Smooth muscle cell (in vitro differentiated cells): ENCODE measurements at regions not wholly inside any gene's neighbourhood (a gene's known extent, or its start where the extent isn't known, plus 50 kb on each side); places are given as distances from the start of the nearest gene placed in this dataset.

Source experiments
- DNase-seq: peaks from one replicate; lab custom pipeline; 2025; ENCODE audit not compliant: unreplicated experiment; lab: John Stamatoyannopoulos, UW
- H2AFZ ChIP-seq: fragments of 200-600 bp; sonication (generic); 2 replicates; pipeline ENCODE4 v1.6.0; 2016; ENCODE audit warnings: antibody characterized with exemption, low read depth, mild to moderate bottlenecking
- H3F3A ChIP-seq: fragments of 200-600 bp; sonication (generic); 2 replicates; pipeline ENCODE4 v1.6.0; 2017; ENCODE audit warnings: antibody characterized with exemption, low read depth
- H3K27ac ChIP-seq: fragments of 200-600 bp; sonication (generic); 2 replicates; pipeline ENCODE4 v1.5.1; 2016; ENCODE audit warnings: low read depth, mild to moderate bottlenecking
- H3K27me3 ChIP-seq: fragments of 200-600 bp; sonication (generic); 2 replicates; pipeline ENCODE4 v1.6.1; 2016; ENCODE audit warnings: low read depth, mild to moderate bottlenecking
- H3K36me3 ChIP-seq: fragments of 200-600 bp; sonication (generic); 2 replicates; pipeline ENCODE4 v1.5.1; 2016; ENCODE audit warnings: low read depth
- H3K4me1 ChIP-seq: fragments of 200-600 bp; sonication (generic); 2 replicates; pipeline ENCODE4 v1.5.1; 2016; ENCODE audit warnings: low read depth
- H3K4me2 ChIP-seq: fragments of 200-600 bp; sonication (generic); 2 replicates; pipeline ENCODE4 v1.6.0; 2016; ENCODE audit warnings: mild to moderate bottlenecking
- H3K4me3 ChIP-seq: fragments of 200-600 bp; sonication (generic); 2 replicates; pipeline ENCODE4 v1.5.1; 2016; ENCODE audit warnings: mild to moderate bottlenecking
- H3K79me2 ChIP-seq: fragments of 200-600 bp; sonication (generic); 2 replicates; pipeline ENCODE4 v1.6.0; 2016; ENCODE audit warnings: low read depth, mild to moderate bottlenecking
- H3K9ac ChIP-seq: fragments of 200-600 bp; sonication (generic); 2 replicates; pipeline ENCODE4 v1.6.0; 2016; ENCODE audit warnings: low read depth
- H3K9me3 ChIP-seq: fragments of 200-600 bp; sonication (generic); replicated peaks from 2 replicates; pipeline ENCODE4 v1.5.1; 2016; ENCODE audit warnings: low read depth
- H4K20me1 ChIP-seq: fragments of 200-600 bp; sonication (generic); 2 replicates; pipeline ENCODE4 v1.6.0; 2016; ENCODE audit warnings: low read depth
- WGBS: methylation state at CpG from one replicate; pipeline ENCODE4 v1.1.7; 2016; ENCODE audit warnings: low lambda C conversion rate; 5-methylcytosine and 5-hydroxymethylcytosine counted together
- TF ChIP-seq, protein P1 (sequence below): fragments of 200-600 bp; sonication (generic); IDR thresholded peaks from 2 replicates; pipeline ENCODE4 v1.5.1; 2017; ENCODE audit warnings: borderline replicate concordance, mild to moderate bottlenecking, antibody characterized with exemption; ENCODE audit not compliant: insufficient read depth, poor library complexity, severe bottlenecking

GRCh38 chr10:89115876-89116627 is 91.1 kb downstream of the CH25H start:
- Histone ChIP-seq H3K27ac (no peak overlapping the region), H3K9ac (no peak overlapping the region), H3K4me2 (no peak overlapping the region), H3K4me1 (no peaks in the 10 kb centered on the region), H3F3A (no peaks in the 10 kb centered on the region), H3K27me3 (no peaks in the 10 kb centered on the region), H2AFZ (no peak overlapping the region), H3K36me3 (no peaks in the 10 kb centered on the region), H3K4me3 (no peak overlapping the region), H3K79me2 (no peaks in the 10 kb centered on the region), H3K9me3 (no peaks in the 10 kb centered on the region), H4K20me1 (no peaks in the 10 kb centered on the region)
- DNase-seq = no peak
- TF ChIP-seq, protein P1, sequence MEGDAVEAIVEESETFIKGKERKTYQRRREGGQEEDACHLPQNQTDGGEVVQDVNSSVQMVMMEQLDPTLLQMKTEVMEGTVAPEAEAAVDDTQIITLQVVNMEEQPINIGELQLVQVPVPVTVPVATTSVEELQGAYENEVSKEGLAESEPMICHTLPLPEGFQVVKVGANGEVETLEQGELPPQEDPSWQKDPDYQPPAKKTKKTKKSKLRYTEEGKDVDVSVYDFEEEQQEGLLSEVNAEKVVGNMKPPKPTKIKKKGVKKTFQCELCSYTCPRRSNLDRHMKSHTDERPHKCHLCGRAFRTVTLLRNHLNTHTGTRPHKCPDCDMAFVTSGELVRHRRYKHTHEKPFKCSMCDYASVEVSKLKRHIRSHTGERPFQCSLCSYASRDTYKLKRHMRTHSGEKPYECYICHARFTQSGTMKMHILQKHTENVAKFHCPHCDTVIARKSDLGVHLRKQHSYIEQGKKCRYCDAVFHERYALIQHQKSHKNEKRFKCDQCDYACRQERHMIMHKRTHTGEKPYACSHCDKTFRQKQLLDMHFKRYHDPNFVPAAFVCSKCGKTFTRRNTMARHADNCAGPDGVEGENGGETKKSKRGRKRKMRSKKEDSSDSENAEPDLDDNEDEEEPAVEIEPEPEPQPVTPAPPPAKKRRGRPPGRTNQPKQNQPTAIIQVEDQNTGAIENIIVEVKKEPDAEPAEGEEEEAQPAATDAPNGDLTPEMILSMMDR = no peak
- WGBS = 89% methylated on average over 9 of the region's 9 CpGs

- Histone ChIP-seq H3K9ac (no peak overlapping the region), H3K79me2 (no peaks in the 10 kb centered on the region), H3K9me3 (no peaks in the 10 kb centered on the region), H3F3A (no peaks in the 10 kb centered on the region), H3K36me3 (no peaks in the 10 kb centered on the region), H3K27me3 (no peaks in the 10 kb centered on the region), H3K4me2 (no peak overlapping the region), H3K4me3 (no peak overlapping the region), H3K27ac (no peak overlapping the region), H3K4me1 (no peaks in the 10 kb centered on the region), H4K20me1 (no peaks in the 10 kb centered on the region), H2AFZ (no peak overlapping the region)
- TF ChIP-seq, protein P1 = no peak
- DNase-seq = no peak
- 86% methylated on average over 1 of the region's 1 CpG for WGBS
Measured at GRCh38 chr10:89114846-89115625, 92.1 kb downstream of the CH25H start.

GRCh38 chr10:89102735-89103134 is 104.4 kb downstream of the CH25H start:
- Histone ChIP-seq H3K4me3 (no peak overlapping the region), H2AFZ (no peak overlapping the region), H4K20me1 (no peaks in the 10 kb centered on the region), H3K4me1 (no peaks in the 10 kb centered on the region), H3F3A (no peaks in the 10 kb centered on the region), H3K4me2 (no peak overlapping the region), H3K9me3 (no peaks in the 10 kb centered on the region), H3K9ac (no peak overlapping the region), H3K36me3 (no peaks in the 10 kb centered on the region), H3K27ac (no peak overlapping the region), H3K79me2 (no peaks in the 10 kb centered on the region), H3K27me3 (no peaks in the 10 kb centered on the region)
- WGBS = 84% methylated on average over 3 of the region's 3 CpGs
- DNase-seq = no peak
- TF ChIP-seq, protein P1 = no peak

GRCh38 chr10:89101943-89102342 is 105.2 kb downstream of the CH25H start:
- no peaks in the 10 kb centered on the region for H3K27me3 ChIP-seq
- no peak for DNase-seq

More at GRCh38 chr10:89101943-89102342, 105.2 kb downstream of the CH25H start:
- Histone ChIP-seq H3F3A (no peaks in the 10 kb centered on the region), H3K27ac (no peak overlapping the region), H3K79me2 (no peaks in the 10 kb centered on the region), H3K4me3 (no peak overlapping the region), H3K9ac (no peak overlapping the region), H2AFZ (no peak overlapping the region), H3K9me3 (no peaks in the 10 kb centered on the region), H3K36me3 (no peaks in the 10 kb centered on the region), H4K20me1 (no peaks in the 10 kb centered on the region), H3K4me2 (no peak overlapping the region), H3K4me1 (no peaks in the 10 kb centered on the region)
- TF ChIP-seq, protein P1 = no peak
- WGBS = 55% methylated on average over 4 of the region's 4 CpGs
